ENCODE measurements at regions not wholly inside any gene's neighbourhood (a gene's known extent, or its start where the extent isn't known, plus 50 kb on each side); places are given as distances from the start of the nearest gene placed in this dataset.

DNA sequence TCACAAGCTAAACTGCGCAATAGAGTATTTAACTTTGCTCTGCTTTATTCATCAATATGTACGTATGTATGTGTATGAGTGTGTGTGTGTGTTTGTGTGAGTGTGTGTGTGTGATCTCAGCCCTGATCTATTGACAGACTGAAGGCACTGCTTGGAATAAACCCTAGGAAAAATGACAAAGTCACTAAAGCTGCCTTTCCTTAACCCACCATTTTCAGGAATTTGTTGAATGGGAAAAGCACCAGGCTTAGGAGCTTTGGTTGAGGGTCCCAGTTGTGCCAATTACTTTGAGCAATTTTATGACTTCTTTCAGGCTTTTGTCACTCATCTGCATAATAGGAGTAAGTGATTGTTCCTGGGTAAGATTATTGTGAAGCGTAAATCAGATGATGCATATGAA, 108.6 kb upstream of the TLR4 start:
- TF ChIP-seq EZH2 (IDR thresholded peaks at IDR 0.05; ENCODE audit: borderline replicate concordance, low read depth, low read length, severe bottlenecking) = no peak
- TF ChIP-seq, protein P1, sequence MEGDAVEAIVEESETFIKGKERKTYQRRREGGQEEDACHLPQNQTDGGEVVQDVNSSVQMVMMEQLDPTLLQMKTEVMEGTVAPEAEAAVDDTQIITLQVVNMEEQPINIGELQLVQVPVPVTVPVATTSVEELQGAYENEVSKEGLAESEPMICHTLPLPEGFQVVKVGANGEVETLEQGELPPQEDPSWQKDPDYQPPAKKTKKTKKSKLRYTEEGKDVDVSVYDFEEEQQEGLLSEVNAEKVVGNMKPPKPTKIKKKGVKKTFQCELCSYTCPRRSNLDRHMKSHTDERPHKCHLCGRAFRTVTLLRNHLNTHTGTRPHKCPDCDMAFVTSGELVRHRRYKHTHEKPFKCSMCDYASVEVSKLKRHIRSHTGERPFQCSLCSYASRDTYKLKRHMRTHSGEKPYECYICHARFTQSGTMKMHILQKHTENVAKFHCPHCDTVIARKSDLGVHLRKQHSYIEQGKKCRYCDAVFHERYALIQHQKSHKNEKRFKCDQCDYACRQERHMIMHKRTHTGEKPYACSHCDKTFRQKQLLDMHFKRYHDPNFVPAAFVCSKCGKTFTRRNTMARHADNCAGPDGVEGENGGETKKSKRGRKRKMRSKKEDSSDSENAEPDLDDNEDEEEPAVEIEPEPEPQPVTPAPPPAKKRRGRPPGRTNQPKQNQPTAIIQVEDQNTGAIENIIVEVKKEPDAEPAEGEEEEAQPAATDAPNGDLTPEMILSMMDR (IDR thresholded peaks at IDR 0.05; ENCODE audit: borderline replicate concordance, extremely low read depth, low read length, poor library complexity, severe bottlenecking) = no peak
